ENCODE measurements at regions not wholly inside any gene's neighbourhood (a gene's known extent, or its start where the extent isn't known, plus 50 kb on each side); places are given as distances from the start of the nearest gene placed in this dataset.
A peak's percentile ranks its signal among the peaks of the same experiment; 100 is the strongest.

DNA sequence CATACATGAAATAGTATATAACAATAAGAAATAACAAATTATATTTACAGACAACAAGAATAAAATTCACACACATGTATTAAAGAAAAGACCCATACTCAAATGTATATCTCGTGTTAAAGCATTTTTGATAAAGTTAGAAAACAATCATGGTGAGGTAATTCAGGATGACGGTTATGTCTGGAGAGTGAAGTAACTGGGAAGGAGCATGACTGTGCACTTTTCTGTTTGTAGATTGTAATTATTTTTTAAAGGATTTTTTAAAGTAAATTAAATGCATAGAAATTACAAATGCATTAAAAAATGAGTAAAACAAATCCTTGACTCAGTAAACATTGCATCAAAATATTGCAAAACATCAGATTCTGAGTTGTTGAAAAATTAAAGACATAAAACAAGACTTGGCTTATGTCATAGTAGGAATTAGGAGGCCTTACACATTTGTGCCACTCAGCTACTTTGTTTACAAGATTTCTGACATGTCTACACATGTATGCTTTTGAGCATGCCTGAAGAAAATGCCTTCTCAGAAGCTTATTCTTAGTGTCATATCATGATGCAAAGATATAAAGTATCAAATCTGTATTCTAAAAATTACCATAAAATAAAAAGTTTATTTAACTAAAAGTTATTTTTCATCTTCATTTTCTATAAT is 1325.1 kb downstream of the SLC16A7 start:
- Mint-ChIP-seq H3K4me3 (ENCODE audit: unreplicated experiment) (no peak overlapping the region), H3K9me3 (ENCODE audit: unreplicated experiment) (peaks cover 6% of the 10 kb centered on the region), H3K27ac (ENCODE audit: low read depth, unreplicated experiment) (no peak overlapping the region), H3K36me3 (ENCODE audit: insufficient read depth, unreplicated experiment) (no peaks in the 10 kb centered on the region), H3K4me1 (ENCODE audit: insufficient read depth, unreplicated experiment) (no peaks in the 10 kb centered on the region), H3K27me3 (ENCODE audit: insufficient read depth, unreplicated experiment) (no peaks in the 10 kb centered on the region)
- ChIA-PET CTCF (interaction anchor here (0.6 kb wide), 1 partner anchor 412 kb away, joined by 5 read pairs; no protein-coding TSS in a partner anchor), POLR2A (no interaction called here)
- TF ChIP-seq, protein P1, sequence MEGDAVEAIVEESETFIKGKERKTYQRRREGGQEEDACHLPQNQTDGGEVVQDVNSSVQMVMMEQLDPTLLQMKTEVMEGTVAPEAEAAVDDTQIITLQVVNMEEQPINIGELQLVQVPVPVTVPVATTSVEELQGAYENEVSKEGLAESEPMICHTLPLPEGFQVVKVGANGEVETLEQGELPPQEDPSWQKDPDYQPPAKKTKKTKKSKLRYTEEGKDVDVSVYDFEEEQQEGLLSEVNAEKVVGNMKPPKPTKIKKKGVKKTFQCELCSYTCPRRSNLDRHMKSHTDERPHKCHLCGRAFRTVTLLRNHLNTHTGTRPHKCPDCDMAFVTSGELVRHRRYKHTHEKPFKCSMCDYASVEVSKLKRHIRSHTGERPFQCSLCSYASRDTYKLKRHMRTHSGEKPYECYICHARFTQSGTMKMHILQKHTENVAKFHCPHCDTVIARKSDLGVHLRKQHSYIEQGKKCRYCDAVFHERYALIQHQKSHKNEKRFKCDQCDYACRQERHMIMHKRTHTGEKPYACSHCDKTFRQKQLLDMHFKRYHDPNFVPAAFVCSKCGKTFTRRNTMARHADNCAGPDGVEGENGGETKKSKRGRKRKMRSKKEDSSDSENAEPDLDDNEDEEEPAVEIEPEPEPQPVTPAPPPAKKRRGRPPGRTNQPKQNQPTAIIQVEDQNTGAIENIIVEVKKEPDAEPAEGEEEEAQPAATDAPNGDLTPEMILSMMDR (IDR thresholded peaks at IDR 0.05; ENCODE audit: unreplicated experiment), result no peak
- DNase-seq (ENCODE audit: unreplicated experiment), result peak; percentile 58
- no TSS peak for BruUV-seq (replicated peaks)
- intact Hi-C loops (cut with micrococcal nuclease), result no loop called here

DNA sequence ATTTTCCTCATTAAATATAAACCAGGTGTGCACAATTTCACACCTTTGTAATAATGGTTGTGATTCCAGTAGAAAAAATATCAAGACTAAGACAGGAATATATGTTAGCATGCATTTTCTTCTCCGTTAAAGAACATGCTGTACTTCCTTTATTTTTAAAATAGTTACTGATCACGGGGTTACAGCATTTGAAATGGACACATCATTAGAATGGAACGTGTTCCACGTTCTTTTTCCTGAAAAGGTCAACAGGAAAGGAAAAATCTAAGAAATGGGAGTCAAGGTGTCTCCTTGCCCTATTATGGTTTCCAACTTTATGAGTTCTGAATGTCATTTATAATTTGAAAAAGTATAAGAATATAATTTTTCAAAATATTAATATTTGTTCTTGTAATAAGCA is 1325.7 kb downstream of the SLC16A7 start:
- TF ChIP-seq, protein P1 (IDR thresholded peaks at IDR 0.05; ENCODE audit: unreplicated experiment), result no peak
- no peak overlapping the region for H3K27ac Mint-ChIP-seq (ENCODE audit: low read depth, unreplicated experiment)
- DNase-seq (ENCODE audit: unreplicated experiment), result no peak
- BruUV-seq (replicated peaks), result no TSS peak
- no peaks in the 10 kb centered on the region for H3K36me3 Mint-ChIP-seq (ENCODE audit: insufficient read depth, unreplicated experiment)
- CTCF ChIA-PET, result no interaction called here
- H3K4me1 Mint-ChIP-seq (ENCODE audit: insufficient read depth, unreplicated experiment), result no peaks in the 10 kb centered on the region
- intact Hi-C loops (cut with micrococcal nuclease), result no loop called here
- no peaks in the 10 kb centered on the region for H3K27me3 Mint-ChIP-seq (ENCODE audit: insufficient read depth, unreplicated experiment)
- H3K9me3 Mint-ChIP-seq (ENCODE audit: unreplicated experiment), result peaks cover 6% of the 10 kb centered on the region
- no peak overlapping the region for H3K4me3 Mint-ChIP-seq (ENCODE audit: unreplicated experiment)
- POLR2A ChIA-PET, result no interaction called here

DNA sequence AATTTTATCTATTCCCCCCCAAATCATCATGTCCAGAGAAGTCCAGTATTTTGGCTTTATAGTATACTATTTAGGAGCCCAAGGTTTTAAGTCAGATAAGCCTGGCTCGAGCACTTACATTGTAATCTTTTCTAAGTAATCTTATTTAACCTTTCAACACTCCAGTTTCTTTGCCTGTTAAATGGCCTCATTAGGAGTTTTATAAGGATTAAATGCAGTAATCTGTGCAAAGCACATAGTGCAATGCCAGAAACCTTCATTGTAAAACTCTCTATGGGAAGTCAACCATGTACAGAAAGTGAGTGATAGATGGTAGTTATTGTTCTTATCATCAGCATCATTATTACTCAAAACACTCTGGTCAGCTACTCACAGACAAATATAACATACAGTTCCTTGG is 1330.4 kb downstream of the SLC16A7 start:
- Mint-ChIP-seq H3K36me3 (ENCODE audit: insufficient read depth, unreplicated experiment) (no peaks in the 10 kb centered on the region), H3K27me3 (ENCODE audit: insufficient read depth, unreplicated experiment) (no peaks in the 10 kb centered on the region), H3K4me3 (ENCODE audit: unreplicated experiment) (no peak overlapping the region), H3K4me1 (ENCODE audit: insufficient read depth, unreplicated experiment) (no peaks in the 10 kb centered on the region), H3K27ac (ENCODE audit: low read depth, unreplicated experiment) (no peak overlapping the region), H3K9me3 (ENCODE audit: unreplicated experiment) (peaks cover 13% of the 10 kb centered on the region)
- no TSS peak for BruUV-seq (replicated peaks)
- intact Hi-C loops (cut with micrococcal nuclease), result no loop called here
- ChIA-PET POLR2A (no interaction called here), CTCF (no interaction called here)
- TF ChIP-seq, protein P1 (IDR thresholded peaks at IDR 0.05; ENCODE audit: unreplicated experiment), result no peak
- DNase-seq (ENCODE audit: unreplicated experiment), result no peak

DNA sequence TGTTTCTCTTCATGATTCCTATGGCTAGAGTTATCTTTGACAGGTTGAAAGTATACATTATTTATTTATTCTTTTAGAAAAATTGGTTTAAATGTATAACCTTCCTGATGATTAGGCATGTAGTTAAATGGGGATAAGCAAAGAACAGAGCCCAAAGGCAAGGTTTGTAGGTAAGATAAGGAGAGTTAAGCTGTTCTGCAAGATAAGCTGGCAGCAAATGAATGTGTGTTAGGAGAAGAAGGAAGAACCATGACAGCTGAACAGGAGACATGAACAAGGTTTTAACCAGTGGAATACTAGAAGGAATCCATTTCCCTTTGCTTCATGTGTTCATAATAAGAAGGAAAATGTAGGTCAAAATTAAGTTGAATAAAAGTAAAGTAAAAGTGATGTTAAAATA is 1330.1 kb upstream of the USP15 start:
- H3K9me3 Mint-ChIP-seq (ENCODE audit: unreplicated experiment), result peaks cover 7% of the 10 kb centered on the region
- CTCF ChIA-PET, result no interaction called here
- TF ChIP-seq, protein P1 (IDR thresholded peaks at IDR 0.05; ENCODE audit: unreplicated experiment), result no peak
- H3K36me3 Mint-ChIP-seq (ENCODE audit: insufficient read depth, unreplicated experiment), result no peaks in the 10 kb centered on the region
- no TSS peak for BruUV-seq (replicated peaks)
- H3K4me1 Mint-ChIP-seq (ENCODE audit: insufficient read depth, unreplicated experiment), result no peaks in the 10 kb centered on the region
- POLR2A ChIA-PET, result no interaction called here
- intact Hi-C loops (cut with micrococcal nuclease), result no loop called here
- no peak overlapping the region for H3K4me3 Mint-ChIP-seq (ENCODE audit: unreplicated experiment)
- no peaks in the 10 kb centered on the region for H3K27me3 Mint-ChIP-seq (ENCODE audit: insufficient read depth, unreplicated experiment)
- DNase-seq (ENCODE audit: unreplicated experiment), result no peak
- no peak overlapping the region for H3K27ac Mint-ChIP-seq (ENCODE audit: low read depth, unreplicated experiment)

Measured in MCF 10A (cell line).